HepG2 (cell line): ENCODE measurements at regions not wholly inside any gene's neighbourhood (a gene's known extent, or its start where the extent isn't known, plus 50 kb on each side); places are given as distances from the start of the nearest gene placed in this dataset.

Experiments used
- ATAC-seq: fragments of 200-7000 bp; cut with Tn5 transposase; 3 replicates; pipeline ENCODE4 v1.9.1; 2020; ENCODE audit warnings: mild to moderate bottlenecking, moderate library complexity
- BruUV-seq: library from RNA; stranded (reverse); fragments of 400-500 nt; replicated peaks from 2 replicates; lab custom pipeline; 2021; lab: Mats Ljungman, UMichigan
- CTCF ChIA-PET: fragments of 300-600 bp; formaldehyde crosslinking; extraction: SDS; loops from one replicate; lab custom pipeline; 2021; ENCODE audit warnings: low total read pairs, inconsistent platforms, low intra/inter-chr PET ratio; lab: Yijun Ruan, JAX
- POLR2A ChIA-PET: fragments of 350-600 bp; sonication (Branson Sonifier 250); formaldehyde crosslinking; loops from one replicate; lab custom pipeline; 2020; ENCODE audit warnings: antibody characterized with exemption, inconsistent platforms; lab: Yijun Ruan, JAX
- DNase-seq: peaks from one replicate; pipeline ENCODE4 v3.0.0-alpha.2; 2015; ENCODE audit warnings: low spot score
- FAIRE-seq: peaks from 3 replicates; lab custom pipeline; 2011; peaks lifted over from hg19 to GRCh38; lab: Jason Lieb, UNC
- H2AFZ ChIP-seq: one replicate; pipeline ENCODE4 v1.6.1; 2011; ENCODE audit warnings: low read length, inconsistent platforms
- H3K27ac ChIP-seq: fragments of 300-600 bp; 3 replicates; pipeline ENCODE4 v1.8.0; 2011; ENCODE audit warnings: mixed run types, mild to moderate bottlenecking, mixed read lengths, low read length, inconsistent platforms; ENCODE audit not compliant: insufficient read depth; ENCODE audit errors: extremely low read length
- H3K27me3 ChIP-seq, 2 experiments: fragments of 200-600 bp in 1 of 2; 2 replicates in 1 of 2; 3 replicates in 1 of 2; pipeline versions ENCODE4 v1.6.0 to v1.8.0; 2011; ENCODE audit warnings: low read length in 2 of 2, mild to moderate bottlenecking in 2 of 2, moderate library complexity in 2 of 2, inconsistent platforms in 1 of 2; ENCODE audit not compliant: insufficient read depth in 2 of 2, control insufficient read depth in 1 of 2
- H3K36me3 ChIP-seq, 2 experiments: fragments of 200-600 bp in 1 of 2; replicated peaks in 1 of 2; 2 replicates in 1 of 2; 3 replicates in 1 of 2; pipeline versions ENCODE4 v1.5.1 to v1.8.0; 2011; ENCODE audit warnings: low read length in 2 of 2, inconsistent platforms in 1 of 2; ENCODE audit not compliant: insufficient read depth in 2 of 2, control insufficient read depth in 1 of 2
- H3K4me1 ChIP-seq: 2 replicates; pipeline ENCODE4 v1.5.1; 2012; ENCODE audit warnings: low read length, inconsistent platforms; ENCODE audit not compliant: insufficient read depth
- H3K4me2 ChIP-seq: 2 replicates; pipeline ENCODE4 v1.6.0; 2011; ENCODE audit warnings: low read depth, low read length, inconsistent platforms
- H3K4me3 ChIP-seq, 3 experiments: fragments of 200-600 bp in 1 of 3; sonication (generic), shearing (Covaris generic) in 1 of 3; replicated peaks in 1 of 3; 2 replicates each; pipeline ENCODE4 v1.5.1; 2011 to 2016; ENCODE audit warnings: low read length in 3 of 3, inconsistent platforms in 2 of 3, low read depth in 2 of 3, mild to moderate bottlenecking in 2 of 3, control low read depth in 1 of 3, mixed read lengths in 1 of 3; ENCODE audit not compliant: insufficient read depth in 1 of 3
- H3K79me2 ChIP-seq: one replicate; pipeline ENCODE4 v1.6.1; 2011; ENCODE audit warnings: low read length, inconsistent platforms; ENCODE audit not compliant: insufficient read depth
- H3K9ac ChIP-seq: 2 replicates; pipeline ENCODE4 v1.6.0; 2011; ENCODE audit warnings: mild to moderate bottlenecking, low read depth, low read length, inconsistent platforms; ENCODE audit not compliant: insufficient read depth
- H3K9me3 ChIP-seq: 2 replicates; pipeline ENCODE4 v1.5.1; 2012; ENCODE audit warnings: mild to moderate bottlenecking, low read length
- H4K20me1 ChIP-seq: 2 replicates; pipeline ENCODE4 v1.6.0; 2011; ENCODE audit warnings: inconsistent platforms, mild to moderate bottlenecking, low read length, moderate library complexity; ENCODE audit not compliant: insufficient read depth
- ATF1 ChIP-seq: IDR thresholded peaks from 2 replicates; pipeline ENCODE4 v1.6.1; 2016; ENCODE audit warnings: mild to moderate bottlenecking, control low read depth
- ATF5 ChIP-seq: sonication (generic); formaldehyde crosslinking; IDR thresholded peaks from 2 replicates; pipeline ENCODE4 v1.4.0; 2020; ENCODE audit warnings: mild to moderate bottlenecking, low read depth, missing genetic modification reagents
- CERS6 ChIP-seq: sonication (generic); formaldehyde crosslinking; IDR thresholded peaks from 2 replicates; pipeline ENCODE4 v1.5.0; 2020; ENCODE audit warnings: missing genetic modification reagents
- DDIT3 ChIP-seq: sonication (generic); formaldehyde crosslinking; IDR thresholded peaks from 2 replicates; pipeline ENCODE4 v1.4.0; 2020; ENCODE audit warnings: mild to moderate bottlenecking, missing genetic modification reagents
- MLX ChIP-seq: IDR thresholded peaks from 2 replicates; pipeline ENCODE4 v1.6.1; 2016
- MYPOP ChIP-seq: sonication (generic); formaldehyde crosslinking; IDR thresholded peaks from 2 replicates; pipeline ENCODE4 v1.8.1; 2023; ENCODE audit warnings: mild to moderate bottlenecking, moderate library complexity, missing genetic modification reagents
- RAD21 ChIP-seq: fragments of 450-650 bp; formaldehyde crosslinking; IDR thresholded peaks from 2 replicates; pipeline ENCODE4 v1.5.0; 2020; ENCODE audit warnings: mild to moderate bottlenecking
- REPIN1 ChIP-seq: sonication (generic); formaldehyde crosslinking; IDR thresholded peaks from 2 replicates; pipeline ENCODE4 v1.8.0; 2022; ENCODE audit warnings: missing genetic modification reagents, low read depth, mild to moderate bottlenecking, borderline replicate concordance
- SMAD3 ChIP-seq: sonication (generic); formaldehyde crosslinking; IDR thresholded peaks from 2 replicates; pipeline ENCODE4 v1.4.0; 2020; ENCODE audit warnings: missing genetic modification reagents
- SMARCC2 ChIP-seq: fragments of 450-650 bp; IDR thresholded peaks from 2 replicates; pipeline ENCODE4 v1.6.1; 2017; ENCODE audit warnings: antibody characterized with exemption, mild to moderate bottlenecking
- ZHX2 ChIP-seq, 2 experiments: sonication (generic) in 1 of 2; formaldehyde crosslinking in 1 of 2; IDR thresholded peaks; 2 replicates each; pipeline versions ENCODE4 v1.6.1 to v1.9.0; 2014 to 2022; ENCODE audit warnings: antibody characterized with exemption in 1 of 2, borderline replicate concordance in 1 of 2, inconsistent platforms in 1 of 2, low read depth in 1 of 2, missing genetic modification reagents in 1 of 2
- ZNF138 ChIP-seq: sonication (generic); formaldehyde crosslinking; IDR thresholded peaks from 2 replicates; pipeline ENCODE4 v1.5.0; 2020; ENCODE audit warnings: mild to moderate bottlenecking, low read depth, missing genetic modification reagents
- ZNF530 ChIP-seq: sonication (generic); formaldehyde crosslinking; IDR thresholded peaks from 2 replicates; pipeline ENCODE4 v1.5.0; 2020; ENCODE audit warnings: low read depth, mild to moderate bottlenecking, missing genetic modification reagents
- ZNF879 ChIP-seq: sonication (generic); formaldehyde crosslinking; IDR thresholded peaks from 2 replicates; pipeline ENCODE4 v1.8.1; 2023; ENCODE audit warnings: missing genetic modification reagents
- WGBS: methylation state at CpG from one replicate; pipeline ENCODE4 v1.1.6; 2017; ENCODE audit warnings: low lambda C conversion rate; 5-methylcytosine and 5-hydroxymethylcytosine counted together
- in situ Hi-C: cut with HindIII; loops from 2 replicates; pipeline ENCODE4 v1.10.0; 2017; ENCODE audit warnings: low pct_unique_long_range_greater_than_20kb; ENCODE audit not compliant: extremely low pct_ligation_motif_present
- intact Hi-C: fragments of 100-400 bp; cut with micrococcal nuclease; formaldehyde crosslinking; loops from one replicate; pipeline ENCODE4 v1.10.0; 2022; ENCODE audit not compliant: unreplicated experiment

GRCh38 chr18:46291149-46291548 is 187.0 kb downstream of the HAUS1 start (continued):
- no peak for TF ChIP-seq MLX
- TF ChIP-seq, all 625 proteins: peak for 0

GRCh38 chr18:46293742-46294181 is 189.6 kb downstream of the HAUS1 start:
- Histone ChIP-seq H3K9ac (no peak overlapping the region), H3K4me2 (no peak overlapping the region), H3K36me3 (no peaks in the 10 kb centered on the region), H3K79me2 (no peaks in the 10 kb centered on the region), H3K27ac (no peak overlapping the region), H3K4me3 (no peak overlapping the region), H3K27me3 (peaks cover 0 to 11% of the 10 kb centered on the region in 2 experiments; a peak in 3 of 5 replicates), H3K9me3 (no peaks in the 10 kb centered on the region), H2AFZ (no peak overlapping the region), H3K4me1 (no peaks in the 10 kb centered on the region), H4K20me1 (no peaks in the 10 kb centered on the region)
- no peak for FAIRE-seq
- ATAC-seq = no peak
- ChIA-PET POLR2A (no interaction called here), CTCF (no interaction called here)
- in situ Hi-C loops (no loop called here), intact Hi-C loops (no loop called here)
- no TSS peak for BruUV-seq
- WGBS = 33% methylated on average over 1 of the region's 5 CpGs
- no peak for DNase-seq
- TF ChIP-seq SMARCC2 (no peak), SMAD3 (CRISPR knock-in tag) (no peak), ZNF879 (no peak), CERS6 (no peak), DDIT3 (CRISPR knock-in tag) (no peak), RAD21 (CRISPR knock-in tag) (no peak), ZHX2 (IDR thresholded peaks at IDR 0.05; ENCODE audit: low read depth) (no peak), ZHX2 (CRISPR knock-in tag; IDR thresholded peaks at IDR 0.05; ENCODE audit: borderline replicate concordance) (no peak), ZNF530 (CRISPR knock-in tag) (no peak), MYPOP (no peak), REPIN1 (CRISPR knock-in tag) (no peak), ATF1 (CRISPR knock-in tag) (no peak), ZNF138 (CRISPR knock-in tag) (no peak), ATF5 (no peak)
